ENCODE measurements at regions not wholly inside any gene's neighbourhood (a gene's known extent, or its start where the extent isn't known, plus 50 kb on each side); places are given as distances from the start of the nearest gene placed in this dataset.

GRCh38 chr5:165134155-165134554 lies 1628.7 kb downstream of the MAT2B start:
- Histone ChIP-seq H3K27me3 (ENCODE audit: control insufficient read depth, extremely low read depth, insufficient read depth, low read length) (no peaks in the 10 kb centered on the region), H3K4me3 (ENCODE audit: control insufficient read depth in 2 of 3, extremely low read depth in 1 of 3, insufficient read depth in 2 of 3, low read depth in 1 of 3, low read length in 3 of 3) (no peak overlapping the region), H3K9me1 (ENCODE audit: control insufficient read depth, extremely low read depth, insufficient read depth, low read length) (no peaks in the 10 kb centered on the region), H4K20me1 (ENCODE audit: control insufficient read depth, extremely low read depth, insufficient read depth, low read length) (no peaks in the 10 kb centered on the region), H2AFZ (ENCODE audit: control insufficient read depth, low read length) (no peak overlapping the region), H3K79me2 (ENCODE audit: control insufficient read depth, insufficient read depth, low read length) (no peaks in the 10 kb centered on the region), H3K9me3 (ENCODE audit: control insufficient read depth, low read depth, low read length) (no peaks in the 10 kb centered on the region), H3K36me3 (ENCODE audit: control insufficient read depth in 2 of 2, extremely low read depth in 1 of 2, insufficient read depth in 2 of 2, low read length in 2 of 2) (no peaks in the 10 kb centered on the region), H3K4me2 (ENCODE audit: control insufficient read depth, extremely low read depth, insufficient read depth, low read depth, low read length) (no peak overlapping the region), H3K27ac (ENCODE audit: control insufficient read depth, insufficient read depth, low read length) (no peak overlapping the region), H3K9ac (ENCODE audit: control insufficient read depth, extremely low read depth, insufficient read depth, low read length) (no peak overlapping the region), H3K4me1 (ENCODE audit: control insufficient read depth, extremely low read depth, insufficient read depth, low read length) (no peaks in the 10 kb centered on the region)
- no peak for DNase-seq (ENCODE audit: low read depth, low spot score)
- no peak for FAIRE-seq
- TF ChIP-seq EZH2 (IDR thresholded peaks at IDR 0.05; ENCODE audit: low read length): no peak
- TF ChIP-seq, protein P1, sequence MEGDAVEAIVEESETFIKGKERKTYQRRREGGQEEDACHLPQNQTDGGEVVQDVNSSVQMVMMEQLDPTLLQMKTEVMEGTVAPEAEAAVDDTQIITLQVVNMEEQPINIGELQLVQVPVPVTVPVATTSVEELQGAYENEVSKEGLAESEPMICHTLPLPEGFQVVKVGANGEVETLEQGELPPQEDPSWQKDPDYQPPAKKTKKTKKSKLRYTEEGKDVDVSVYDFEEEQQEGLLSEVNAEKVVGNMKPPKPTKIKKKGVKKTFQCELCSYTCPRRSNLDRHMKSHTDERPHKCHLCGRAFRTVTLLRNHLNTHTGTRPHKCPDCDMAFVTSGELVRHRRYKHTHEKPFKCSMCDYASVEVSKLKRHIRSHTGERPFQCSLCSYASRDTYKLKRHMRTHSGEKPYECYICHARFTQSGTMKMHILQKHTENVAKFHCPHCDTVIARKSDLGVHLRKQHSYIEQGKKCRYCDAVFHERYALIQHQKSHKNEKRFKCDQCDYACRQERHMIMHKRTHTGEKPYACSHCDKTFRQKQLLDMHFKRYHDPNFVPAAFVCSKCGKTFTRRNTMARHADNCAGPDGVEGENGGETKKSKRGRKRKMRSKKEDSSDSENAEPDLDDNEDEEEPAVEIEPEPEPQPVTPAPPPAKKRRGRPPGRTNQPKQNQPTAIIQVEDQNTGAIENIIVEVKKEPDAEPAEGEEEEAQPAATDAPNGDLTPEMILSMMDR (optimal IDR thresholded peaks at IDR 0.05 in 1 of 3, IDR thresholded peaks at IDR 0.05 in 1 of 3, conservative IDR thresholded peaks at IDR 0.05 in 1 of 3; ENCODE audit: extremely low read depth in 1 of 3, insufficient read depth in 2 of 3, low read length in 3 of 3): no peak
- dilution Hi-C loops (cut with MboI; ENCODE audit: extremely low pct_ligation_motif_present, low sequenced_read_pairs): no loop called here

DNA sequence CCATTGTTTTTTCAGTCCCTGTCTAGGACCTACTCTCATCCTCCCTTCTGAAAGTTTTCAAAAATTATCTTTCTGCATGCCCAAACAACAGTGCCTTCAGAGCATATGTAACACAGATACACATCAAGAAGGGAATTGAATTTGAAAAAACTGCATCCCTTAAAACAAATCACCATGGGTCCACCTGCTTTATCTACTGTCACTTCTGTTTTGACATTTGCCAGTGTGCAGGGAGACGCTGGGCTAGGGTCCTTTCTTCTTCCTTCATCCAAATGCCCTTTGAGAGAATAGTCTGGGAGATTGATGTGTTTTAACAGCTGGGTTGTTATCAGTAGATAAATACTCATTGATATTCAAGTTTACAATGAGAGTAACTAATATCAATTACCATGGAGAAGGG lies 1630.1 kb downstream of the MAT2B start:
- H3K79me2 ChIP-seq (ENCODE audit: control insufficient read depth, insufficient read depth, low read length): no peaks in the 10 kb centered on the region
- no peaks in the 10 kb centered on the region for H3K9me1 ChIP-seq (ENCODE audit: control insufficient read depth, extremely low read depth, insufficient read depth, low read length)
- no peaks in the 10 kb centered on the region for H3K9me3 ChIP-seq (ENCODE audit: control insufficient read depth, low read depth, low read length)
- no peaks in the 10 kb centered on the region for H3K4me1 ChIP-seq (ENCODE audit: control insufficient read depth, extremely low read depth, insufficient read depth, low read length)
- no peaks in the 10 kb centered on the region for H3K36me3 ChIP-seq (ENCODE audit: control insufficient read depth in 2 of 2, extremely low read depth in 1 of 2, insufficient read depth in 2 of 2, low read length in 2 of 2)
- H3K4me2 ChIP-seq (ENCODE audit: control insufficient read depth, extremely low read depth, insufficient read depth, low read depth, low read length): no peak overlapping the region
- no peak overlapping the region for H3K4me3 ChIP-seq (ENCODE audit: control insufficient read depth in 2 of 3, extremely low read depth in 1 of 3, insufficient read depth in 2 of 3, low read depth in 1 of 3, low read length in 3 of 3)
- DNase-seq (ENCODE audit: low read depth, low spot score) (no peak), FAIRE-seq (no peak)
- H2AFZ ChIP-seq (ENCODE audit: control insufficient read depth, low read length): no peak overlapping the region
- H4K20me1 ChIP-seq (ENCODE audit: control insufficient read depth, extremely low read depth, insufficient read depth, low read length): no peaks in the 10 kb centered on the region
- TF ChIP-seq, protein P1 (optimal IDR thresholded peaks at IDR 0.05 in 1 of 3, IDR thresholded peaks at IDR 0.05 in 1 of 3, conservative IDR thresholded peaks at IDR 0.05 in 1 of 3; ENCODE audit: extremely low read depth in 1 of 3, insufficient read depth in 2 of 3, low read length in 3 of 3): no peak
- TF ChIP-seq EZH2 (IDR thresholded peaks at IDR 0.05; ENCODE audit: low read length): no peak
- dilution Hi-C loops (cut with MboI; ENCODE audit: extremely low pct_ligation_motif_present, low sequenced_read_pairs): no loop called here
- H3K27me3 ChIP-seq (ENCODE audit: control insufficient read depth, extremely low read depth, insufficient read depth, low read length): no peaks in the 10 kb centered on the region
- H3K27ac ChIP-seq (ENCODE audit: control insufficient read depth, insufficient read depth, low read length): no peak overlapping the region
- H3K9ac ChIP-seq (ENCODE audit: control insufficient read depth, extremely low read depth, insufficient read depth, low read length): no peak overlapping the region

Measured in keratinocyte (primary cell).